Mesendoderm (in vitro differentiated cells): ENCODE measurements at regions not wholly inside any gene's neighbourhood (a gene's known extent, or its start where the extent isn't known, plus 50 kb on each side); places are given as distances from the start of the nearest gene placed in this dataset.
"Not testable (repeated sequence)": the region's sequence is repeated elsewhere in the genome, so short reads cannot be mapped to it uniquely, and the experiment has no call there.

Experiments used
- DNase-seq: peaks from one replicate; pipeline ENCODE4 v3.0.0; 2013
- H2AK5ac ChIP-seq: 2 replicates; pipeline ENCODE4 v1.6.1; 2013; ENCODE audit warnings: low read length, inconsistent platforms
- H2BK120ac ChIP-seq: 2 replicates; pipeline ENCODE4 v1.6.1; 2013; ENCODE audit warnings: low read depth, mild to moderate bottlenecking, low read length, moderate library complexity, mixed read lengths
- H2BK15ac ChIP-seq: replicated peaks from 2 replicates; pipeline ENCODE4 v1.6.1; 2013; ENCODE audit warnings: low read depth, mild to moderate bottlenecking, moderate library complexity
- H2BK5ac ChIP-seq: 2 replicates; pipeline ENCODE4 v1.6.1; 2013; ENCODE audit warnings: low read length, inconsistent platforms
- H3K18ac ChIP-seq: 2 replicates; pipeline ENCODE4 v1.6.1; 2013; ENCODE audit warnings: mild to moderate bottlenecking, low read length, mixed read lengths
- H3K23ac ChIP-seq: one replicate; pipeline ENCODE4 v1.6.1; 2013; ENCODE audit warnings: low read length
- H3K27ac ChIP-seq: 2 replicates; pipeline ENCODE4 v1.5.1; 2013; ENCODE audit warnings: low read depth, mild to moderate bottlenecking, inconsistent platforms, low read length, moderate library complexity
- H3K27me3 ChIP-seq: 2 replicates; pipeline ENCODE4 v1.6.1; 2013; ENCODE audit warnings: low read length, control low read depth, mild to moderate bottlenecking, inconsistent platforms; ENCODE audit not compliant: insufficient read depth, poor library complexity
- H3K36me3 ChIP-seq: 2 replicates; pipeline ENCODE4 v1.6.1; 2013; ENCODE audit warnings: low read length, inconsistent platforms; ENCODE audit not compliant: control insufficient read depth, insufficient read depth
- H3K4ac ChIP-seq: one replicate; pipeline ENCODE4 v1.6.1; 2013; ENCODE audit warnings: low read depth, mild to moderate bottlenecking, low read length, moderate library complexity
- H3K4me1 ChIP-seq: 2 replicates; pipeline ENCODE4 v1.6.1; 2013; ENCODE audit warnings: low read depth, low read length, inconsistent platforms; ENCODE audit not compliant: control insufficient read depth
- H3K4me2 ChIP-seq: 2 replicates; pipeline ENCODE4 v1.6.1; 2013; ENCODE audit warnings: low read length
- H3K4me3 ChIP-seq: 2 replicates; pipeline ENCODE4 v1.5.1; 2013; ENCODE audit warnings: mild to moderate bottlenecking, low read length
- H3K56ac ChIP-seq: one replicate; pipeline ENCODE4 v1.6.1; 2013; ENCODE audit warnings: low read length
- H3K79me1 ChIP-seq: 2 replicates; pipeline ENCODE4 v1.6.1; 2013; ENCODE audit warnings: low read length, inconsistent platforms
- H3K79me2 ChIP-seq: 2 replicates; pipeline ENCODE4 v1.6.1; 2013; ENCODE audit warnings: mild to moderate bottlenecking, low read length; ENCODE audit not compliant: control insufficient read depth, insufficient read depth
- H3K9ac ChIP-seq: 2 replicates; pipeline ENCODE4 v1.6.1; 2013; ENCODE audit warnings: low read length, inconsistent platforms
- H4K5ac ChIP-seq: one replicate; pipeline ENCODE4 v1.6.1; 2013; ENCODE audit warnings: low read length
- H4K8ac ChIP-seq: one replicate; pipeline ENCODE4 v1.6.1; 2013; ENCODE audit warnings: low read depth, mild to moderate bottlenecking, control low read depth, low read length, moderate library complexity
- WGBS: extraction: QIAGEN DNeasy Blood & Tissue Kit; methylation state at CpG from one replicate; pipeline ENCODE4 v1.1.7; 2013; ENCODE audit warnings: low lambda C conversion rate, missing lambda C conversion rate; ENCODE audit not compliant: insufficient coverage; ENCODE audit errors: extremely low coverage; 5-methylcytosine and 5-hydroxymethylcytosine counted together

DNA sequence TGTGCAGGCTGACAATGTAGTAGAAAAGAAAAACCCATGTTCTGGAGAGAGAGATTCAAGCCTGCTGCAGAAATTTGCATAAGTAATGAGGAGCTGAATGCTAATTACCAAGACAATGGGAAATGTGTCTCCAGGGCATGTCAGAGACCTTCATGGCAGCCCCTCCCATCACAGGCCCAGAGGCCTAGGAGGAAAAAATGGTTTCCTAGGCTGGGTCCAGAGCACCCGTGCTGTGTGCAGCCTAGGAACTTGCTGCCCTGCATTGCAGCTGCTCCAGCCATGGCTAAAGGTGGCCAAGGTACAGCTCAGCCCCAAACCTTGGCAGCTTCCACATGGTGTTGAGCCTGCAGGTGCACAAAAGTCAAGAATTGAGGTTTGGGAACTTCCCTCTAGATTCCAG, 402.3 kb downstream of the PRR32 start:
- H3K9ac ChIP-seq, DNase-seq, H2BK120ac ChIP-seq, H2BK5ac ChIP-seq, H2AK5ac ChIP-seq, H3K23ac ChIP-seq, H3K4me2 ChIP-seq, H4K8ac ChIP-seq, H3K4ac ChIP-seq, H4K5ac ChIP-seq, H2BK15ac ChIP-seq, H3K79me1 ChIP-seq, H3K18ac ChIP-seq, H3K4me1 ChIP-seq, H3K27me3 ChIP-seq, H3K4me3 ChIP-seq, H3K36me3 ChIP-seq, H3K27ac ChIP-seq, H3K56ac ChIP-seq, H3K79me2 ChIP-seq: not testable (repeated sequence)
- WGBS, result no CpG with 5 or more reads among the region's 1 CpG

GRCh38 chrX:127243654-127244053, 424.1 kb downstream of the PRR32 start:
- Histone ChIP-seq H3K18ac (no peak overlapping the region), H3K9ac (no peak overlapping the region), H2BK5ac (no peak overlapping the region), H3K4me2 (no peak overlapping the region), H3K4me3 (no peak overlapping the region), H3K79me1 (no peaks in the 10 kb centered on the region), H3K79me2 (no peaks in the 10 kb centered on the region), H4K8ac (no peak overlapping the region), H3K27ac (no peak overlapping the region), H2BK15ac (no peak overlapping the region), H3K27me3 (no peaks in the 10 kb centered on the region), H3K36me3 (no peaks in the 10 kb centered on the region), H4K5ac (no peak overlapping the region), H3K4ac (no peak overlapping the region), H3K4me1 (no peaks in the 10 kb centered on the region), H3K56ac (no peak overlapping the region), H2AK5ac (no peak overlapping the region), H3K23ac (no peak overlapping the region), H2BK120ac (no peak overlapping the region)
- WGBS, result no CpG with 5 or more reads among the region's 3 CpGs
- no peak for DNase-seq

- peak; percentile 1 for DNase-seq
- H4K8ac ChIP-seq, result no peak overlapping the region
- no peak overlapping the region for H2BK5ac ChIP-seq
- no peak overlapping the region for H3K4me2 ChIP-seq
- H2BK120ac ChIP-seq, result no peak overlapping the region
- no peak overlapping the region for H3K27ac ChIP-seq
- H3K4ac ChIP-seq, result no peak overlapping the region
- no peak overlapping the region for H2AK5ac ChIP-seq
- no peaks in the 10 kb centered on the region for H3K79me1 ChIP-seq
- no peak overlapping the region for H3K9ac ChIP-seq
- no peaks in the 10 kb centered on the region for H3K27me3 ChIP-seq
- H3K18ac ChIP-seq, result no peak overlapping the region
- H3K56ac ChIP-seq, result no peak overlapping the region
- no peak overlapping the region for H3K4me3 ChIP-seq
- H3K23ac ChIP-seq, result no peak overlapping the region
- no peaks in the 10 kb centered on the region for H3K4me1 ChIP-seq
- no peak overlapping the region for H2BK15ac ChIP-seq
- no peaks in the 10 kb centered on the region for H3K36me3 ChIP-seq
- H4K5ac ChIP-seq, result no peak overlapping the region
- no peaks in the 10 kb centered on the region for H3K79me2 ChIP-seq
- no CpG with 5 or more reads among the region's 3 CpGs for WGBS
Measured at GRCh38 chrX:127259742-127260141, 440.2 kb downstream of the PRR32 start.

DNA sequence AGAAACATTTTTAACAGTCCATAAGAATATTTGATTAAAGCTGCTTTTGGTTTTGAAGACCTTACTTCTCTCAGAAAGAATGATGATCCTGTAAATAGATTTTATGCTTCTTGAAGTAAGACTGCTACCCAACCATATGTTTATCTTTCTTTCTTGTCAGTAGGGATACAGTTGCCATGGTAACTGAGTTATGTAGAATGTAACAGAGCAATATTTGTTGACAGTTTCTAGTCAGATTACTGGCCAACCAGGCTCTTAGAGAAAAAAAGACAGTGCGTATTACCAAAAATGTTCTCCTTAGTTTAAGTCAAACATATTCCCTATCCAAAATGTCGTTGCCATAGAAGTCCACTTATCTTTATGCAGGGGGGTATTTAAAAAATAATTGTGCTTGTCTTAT, 456.8 kb downstream of the PRR32 start:
- H3K56ac ChIP-seq, result no peak overlapping the region
- H3K79me2 ChIP-seq, result no peaks in the 10 kb centered on the region
- H3K4me2 ChIP-seq, result no peak overlapping the region
- WGBS, result no CpG with 5 or more reads among the region's 2 CpGs
- no peak overlapping the region for H2AK5ac ChIP-seq
- no peak overlapping the region for H3K9ac ChIP-seq
- H3K4me3 ChIP-seq, result no peak overlapping the region
- H3K36me3 ChIP-seq, result no peaks in the 10 kb centered on the region
- H2BK120ac ChIP-seq, result no peak overlapping the region
- H3K4me1 ChIP-seq, result no peaks in the 10 kb centered on the region
- no peak overlapping the region for H3K27ac ChIP-seq
- no peak overlapping the region for H3K23ac ChIP-seq
- H3K79me1 ChIP-seq, result no peaks in the 10 kb centered on the region
- no peak overlapping the region for H3K18ac ChIP-seq
- H4K8ac ChIP-seq, result no peak overlapping the region
- H2BK5ac ChIP-seq, result no peak overlapping the region
- H2BK15ac ChIP-seq, result no peak overlapping the region
- H3K27me3 ChIP-seq, result no peaks in the 10 kb centered on the region
- no peak overlapping the region for H3K4ac ChIP-seq
- no peak overlapping the region for H4K5ac ChIP-seq
- DNase-seq, result no peak

DNA sequence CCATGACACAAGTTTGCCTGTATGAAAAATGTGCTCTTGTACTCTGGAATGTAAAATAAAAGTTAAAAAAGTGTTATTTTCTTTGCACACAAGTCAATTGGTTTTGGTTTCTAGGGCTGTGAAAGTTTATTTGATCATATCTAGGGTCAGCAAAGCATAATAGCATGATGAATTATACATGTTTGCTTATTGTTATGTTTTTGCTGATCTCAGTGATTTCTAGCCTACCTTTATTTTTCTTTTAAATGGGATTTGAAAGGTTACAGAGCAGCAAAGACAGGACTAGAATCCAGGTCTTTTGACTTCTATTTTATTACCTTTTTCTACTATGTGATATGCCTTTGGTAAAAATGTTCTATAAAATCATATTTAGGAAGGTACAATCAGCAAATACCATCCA, 481.0 kb downstream of the PRR32 start:
- H3K23ac ChIP-seq, result no peak overlapping the region
- no peak overlapping the region for H3K4me3 ChIP-seq
- no peaks in the 10 kb centered on the region for H3K36me3 ChIP-seq
- no peak overlapping the region for H2BK120ac ChIP-seq
- H2AK5ac ChIP-seq, result no peak overlapping the region
- no peaks in the 10 kb centered on the region for H3K79me2 ChIP-seq
- H3K4me2 ChIP-seq, result no peak overlapping the region
- H3K18ac ChIP-seq, result no peak overlapping the region
- H3K27me3 ChIP-seq, result no peaks in the 10 kb centered on the region
- DNase-seq, result no peak
- no peaks in the 10 kb centered on the region for H3K4me1 ChIP-seq
- H3K9ac ChIP-seq, result no peak overlapping the region
- H3K56ac ChIP-seq, result no peak overlapping the region
- no peak overlapping the region for H4K8ac ChIP-seq
- H3K4ac ChIP-seq, result no peak overlapping the region
- H4K5ac ChIP-seq, result no peak overlapping the region
- no peaks in the 10 kb centered on the region for H3K79me1 ChIP-seq
- no peak overlapping the region for H2BK15ac ChIP-seq
- H2BK5ac ChIP-seq, result no peak overlapping the region
- no peak overlapping the region for H3K27ac ChIP-seq

GRCh38 chrX:127302841-127303240, 483.3 kb downstream of the PRR32 start:
- no peak for DNase-seq
- Histone ChIP-seq H3K18ac (no peak overlapping the region), H2BK15ac (no peak overlapping the region), H3K56ac (no peak overlapping the region), H3K79me1 (no peaks in the 10 kb centered on the region), H3K36me3 (no peaks in the 10 kb centered on the region), H3K4me1 (no peaks in the 10 kb centered on the region), H2AK5ac (no peak overlapping the region), H3K4me2 (no peak overlapping the region), H4K5ac (no peak overlapping the region), H2BK120ac (no peak overlapping the region), H3K27me3 (no peaks in the 10 kb centered on the region), H3K4ac (no peak overlapping the region), H3K27ac (no peak overlapping the region), H3K4me3 (no peak overlapping the region), H3K23ac (no peak overlapping the region), H3K79me2 (no peaks in the 10 kb centered on the region), H2BK5ac (no peak overlapping the region), H3K9ac (no peak overlapping the region), H4K8ac (no peak overlapping the region)
- WGBS, result no CpG with 5 or more reads among the region's 2 CpGs
